ENCODE measurements at regions not wholly inside any gene's neighbourhood (a gene's known extent, or its start where the extent isn't known, plus 50 kb on each side); places are given as distances from the start of the nearest gene placed in this dataset.

DNA sequence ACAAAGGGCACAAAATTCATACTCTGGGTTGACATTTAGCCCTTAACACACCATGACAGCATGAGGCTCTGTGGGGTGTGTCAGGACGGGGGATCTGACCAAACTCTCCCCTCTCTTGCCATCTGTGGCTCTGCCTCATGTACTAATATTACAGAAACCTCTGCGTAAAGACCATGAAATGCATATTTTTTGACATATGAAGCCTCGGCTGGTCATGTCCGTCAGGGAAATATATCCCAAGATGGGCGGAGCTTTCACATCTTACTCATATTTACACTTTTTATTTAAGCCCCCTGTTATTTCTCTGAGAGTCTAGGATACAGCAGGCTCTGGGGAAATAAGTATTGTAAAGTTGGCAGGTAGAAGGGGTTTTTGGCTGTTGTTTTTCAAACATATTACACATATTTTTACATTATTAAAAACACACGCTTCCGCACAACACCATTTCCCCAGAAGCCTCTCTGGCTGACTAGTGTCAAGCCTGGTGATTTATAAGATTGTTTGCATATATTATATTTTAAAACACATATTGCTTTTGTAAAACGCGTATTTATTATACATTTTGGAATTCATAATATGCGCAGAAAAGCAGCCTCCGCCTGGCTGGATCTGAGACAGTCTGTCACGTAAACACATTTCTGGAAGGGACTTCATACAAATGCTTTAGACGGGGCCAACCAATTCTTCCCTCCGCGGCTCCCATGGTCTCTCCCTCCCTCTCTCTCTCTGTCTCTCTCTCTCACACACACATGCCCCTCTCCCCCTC is 237.7 kb upstream of the ZFHX3 start:
- H3K36me3 ChIP-seq: no peaks in the 10 kb centered on the region
- no peaks in the 10 kb centered on the region for H3K4me1 ChIP-seq
- no peaks in the 10 kb centered on the region for H3K9me3 ChIP-seq
- no peak for DNase-seq (ENCODE audit: low spot score in 2 of 2)
- no peak overlapping the region for H3K4me3 ChIP-seq
- H3K27me3 ChIP-seq: peaks cover 19% of the 10 kb centered on the region
- WGBS: 45% methylated on average over 15 of the region's 15 CpGs
- TF ChIP-seq, protein P1, sequence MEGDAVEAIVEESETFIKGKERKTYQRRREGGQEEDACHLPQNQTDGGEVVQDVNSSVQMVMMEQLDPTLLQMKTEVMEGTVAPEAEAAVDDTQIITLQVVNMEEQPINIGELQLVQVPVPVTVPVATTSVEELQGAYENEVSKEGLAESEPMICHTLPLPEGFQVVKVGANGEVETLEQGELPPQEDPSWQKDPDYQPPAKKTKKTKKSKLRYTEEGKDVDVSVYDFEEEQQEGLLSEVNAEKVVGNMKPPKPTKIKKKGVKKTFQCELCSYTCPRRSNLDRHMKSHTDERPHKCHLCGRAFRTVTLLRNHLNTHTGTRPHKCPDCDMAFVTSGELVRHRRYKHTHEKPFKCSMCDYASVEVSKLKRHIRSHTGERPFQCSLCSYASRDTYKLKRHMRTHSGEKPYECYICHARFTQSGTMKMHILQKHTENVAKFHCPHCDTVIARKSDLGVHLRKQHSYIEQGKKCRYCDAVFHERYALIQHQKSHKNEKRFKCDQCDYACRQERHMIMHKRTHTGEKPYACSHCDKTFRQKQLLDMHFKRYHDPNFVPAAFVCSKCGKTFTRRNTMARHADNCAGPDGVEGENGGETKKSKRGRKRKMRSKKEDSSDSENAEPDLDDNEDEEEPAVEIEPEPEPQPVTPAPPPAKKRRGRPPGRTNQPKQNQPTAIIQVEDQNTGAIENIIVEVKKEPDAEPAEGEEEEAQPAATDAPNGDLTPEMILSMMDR (IDR thresholded peaks at IDR 0.05): no peak
- no peak for TF ChIP-seq EP300 (IDR thresholded peaks at IDR 0.05)
- TF ChIP-seq POLR2A (IDR thresholded peaks at IDR 0.05): no peak
- no peak for TF ChIP-seq POLR2AphosphoS5 (IDR thresholded peaks at IDR 0.05)
- no peak overlapping the region for H3K27ac ChIP-seq

DNA sequence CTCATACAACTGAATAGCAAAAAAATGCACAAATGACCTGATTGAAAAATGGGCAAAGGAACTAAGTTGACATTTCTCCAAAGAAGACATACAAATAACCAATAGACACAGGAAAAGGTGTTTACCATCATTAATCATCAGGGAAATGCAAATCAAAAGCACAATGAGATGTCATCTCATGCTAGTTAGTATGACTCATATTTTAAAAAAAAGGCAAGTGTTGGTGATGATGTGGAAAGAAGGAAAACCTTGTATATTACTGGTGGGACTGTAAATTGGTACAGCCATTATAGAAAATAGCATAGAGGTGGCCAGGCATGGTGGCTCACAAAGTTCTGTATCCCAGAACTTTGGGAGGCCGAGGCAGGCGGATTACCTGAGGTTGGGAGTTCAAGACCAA is 232.5 kb upstream of the ZFHX3 start:
- no peak overlapping the region for H3K27ac ChIP-seq

DNA sequence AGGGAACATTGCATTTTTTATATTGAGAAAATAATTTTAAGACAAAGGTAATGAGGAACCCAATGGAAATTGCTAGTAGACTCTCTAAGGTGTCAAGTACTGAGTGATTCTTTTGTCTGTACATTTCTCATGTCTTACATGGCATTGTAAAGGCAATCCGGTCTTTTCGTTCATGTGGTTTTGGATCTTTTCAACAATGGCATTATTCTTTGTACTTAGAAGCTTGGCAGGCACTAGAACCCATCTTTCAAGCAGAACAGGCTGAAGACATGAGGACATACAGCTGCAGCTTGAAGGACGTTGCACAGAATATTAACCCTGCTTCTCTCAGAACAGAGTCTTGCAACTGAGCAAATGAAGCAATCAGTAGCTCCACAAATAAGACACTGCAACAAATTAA is 231.5 kb upstream of the ZFHX3 start:
- no peak for DNase-seq (ENCODE audit: low spot score in 2 of 2)
- Histone ChIP-seq H3K27ac (no peak overlapping the region), H3K9me3 (no peaks in the 10 kb centered on the region), H3K27me3 (no peaks in the 10 kb centered on the region), H3K4me1 (no peaks in the 10 kb centered on the region), H3K36me3 (no peaks in the 10 kb centered on the region), H3K4me3 (no peak overlapping the region)
- WGBS: 44% methylated on average over 3 of the region's 3 CpGs
- TF ChIP-seq POLR2A (IDR thresholded peaks at IDR 0.05) (no peak), POLR2AphosphoS5 (IDR thresholded peaks at IDR 0.05) (no peak), EP300 (IDR thresholded peaks at IDR 0.05) (no peak)
- TF ChIP-seq, protein P1 (IDR thresholded peaks at IDR 0.05): no peak

More for the DNA sequence above, 232.5 kb upstream of the ZFHX3 start:
- H3K4me3 ChIP-seq: no peak overlapping the region
- 100% methylated on average over 2 of the region's 2 CpGs for WGBS
- H3K36me3 ChIP-seq: no peaks in the 10 kb centered on the region
- TF ChIP-seq EP300 (IDR thresholded peaks at IDR 0.05): no peak
- no peak for TF ChIP-seq POLR2A (IDR thresholded peaks at IDR 0.05)
- TF ChIP-seq, protein P1 (IDR thresholded peaks at IDR 0.05): no peak
- no peak for TF ChIP-seq POLR2AphosphoS5 (IDR thresholded peaks at IDR 0.05)
- no peaks in the 10 kb centered on the region for H3K9me3 ChIP-seq
- no peaks in the 10 kb centered on the region for H3K27me3 ChIP-seq
- no peak for DNase-seq (ENCODE audit: low spot score in 2 of 2)
- H3K4me1 ChIP-seq: no peaks in the 10 kb centered on the region

DNA sequence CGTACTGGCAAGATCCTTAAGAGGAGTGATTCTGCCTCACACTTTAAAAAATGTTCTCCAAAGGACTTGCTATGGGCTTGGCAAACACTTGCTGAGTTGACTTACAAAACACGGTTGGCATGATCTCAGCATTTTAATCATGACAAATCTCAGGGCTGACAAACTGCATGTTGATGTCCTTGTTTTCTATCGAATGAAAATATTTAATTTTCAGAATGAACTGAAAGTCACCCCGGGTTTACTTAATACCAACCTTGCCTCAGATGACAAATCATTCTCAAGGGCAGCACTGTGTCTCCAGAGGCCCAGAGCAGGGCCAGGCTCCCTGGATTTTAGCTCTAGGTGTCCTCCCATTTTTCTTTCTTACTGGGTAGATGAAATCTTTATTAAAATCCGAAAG is 229.1 kb upstream of the ZFHX3 start:
- H3K4me1 ChIP-seq: no peaks in the 10 kb centered on the region
- TF ChIP-seq, protein P1 (IDR thresholded peaks at IDR 0.05): no peak
- TF ChIP-seq EP300 (IDR thresholded peaks at IDR 0.05) (no peak), POLR2A (IDR thresholded peaks at IDR 0.05) (no peak), POLR2AphosphoS5 (IDR thresholded peaks at IDR 0.05) (no peak)
- no peak overlapping the region for H3K4me3 ChIP-seq
- no peak for DNase-seq (ENCODE audit: low spot score in 2 of 2)
- H3K9me3 ChIP-seq: no peaks in the 10 kb centered on the region
- H3K27me3 ChIP-seq: no peaks in the 10 kb centered on the region
- 44% methylated on average over 5 of the region's 5 CpGs for WGBS
- H3K36me3 ChIP-seq: no peaks in the 10 kb centered on the region
- H3K27ac ChIP-seq: no peak overlapping the region

DNA sequence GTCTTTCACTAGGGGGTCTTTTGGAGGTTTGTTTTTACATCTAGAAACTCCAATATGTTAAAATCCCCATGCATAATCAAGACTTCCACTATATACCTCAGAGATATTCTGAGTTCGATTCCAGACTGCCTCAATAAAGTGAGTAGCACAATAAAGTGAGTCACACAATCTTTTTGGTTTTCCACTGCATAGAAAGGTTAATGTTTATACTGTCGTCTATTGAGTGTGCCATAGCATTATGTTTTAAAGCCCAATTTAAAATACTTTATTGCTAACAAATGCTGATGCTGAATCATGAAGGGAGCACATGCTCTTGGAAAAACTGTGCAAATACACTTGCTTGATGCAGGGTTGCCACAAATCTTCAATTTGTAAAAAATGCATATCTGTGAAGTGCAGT is 227.5 kb upstream of the ZFHX3 start:
- TF ChIP-seq EP300 (IDR thresholded peaks at IDR 0.05): no peak
- TF ChIP-seq, protein P1 (IDR thresholded peaks at IDR 0.05): no peak
- TF ChIP-seq POLR2A (IDR thresholded peaks at IDR 0.05): no peak
- no peak for TF ChIP-seq POLR2AphosphoS5 (IDR thresholded peaks at IDR 0.05)
- 69% methylated on average over 2 of the region's 2 CpGs for WGBS
- no peak for DNase-seq (ENCODE audit: low spot score in 2 of 2)

More for the DNA sequence above, 227.5 kb upstream of the ZFHX3 start:
- no peak overlapping the region for H3K27ac ChIP-seq
- H3K9me3 ChIP-seq: no peaks in the 10 kb centered on the region
- peaks cover 6% of the 10 kb centered on the region for H3K27me3 ChIP-seq
- no peaks in the 10 kb centered on the region for H3K36me3 ChIP-seq
- no peaks in the 10 kb centered on the region for H3K4me1 ChIP-seq
- no peak overlapping the region for H3K4me3 ChIP-seq

Data from suprapubic skin (tissue), 4 donors.